GM13977 (cell line): ENCODE measurements at regions not wholly inside any gene's neighbourhood (a gene's known extent, or its start where the extent isn't known, plus 50 kb on each side); places are given as distances from the start of the nearest gene placed in this dataset.
"Not testable (repeated sequence)": the region's sequence is repeated elsewhere in the genome, so short reads cannot be mapped to it uniquely, and the experiment has no call there.

ENCODE experiments used
- DNase-seq: peaks from one replicate; pipeline ENCODE4 v3.0.0; 2012; ENCODE audit warnings: low spot score
- CTCF ChIP-seq: IDR thresholded peaks from 2 replicates; pipeline ENCODE4 v1.5.1; 2012; ENCODE audit warnings: mild to moderate bottlenecking, control low read depth; ENCODE audit not compliant: insufficient read depth; ENCODE audit errors: extremely low read depth, missing control alignments
- in situ Hi-C: fragments of 300-500 bp; cut with MboI; formaldehyde crosslinking; loops from one replicate; pipeline ENCODE4 v1.12.0; 2022; ENCODE audit warnings: low sequenced_read_pairs, low pct_unique_long_range_greater_than_20kb, mixed read lengths, inconsistent platforms; ENCODE audit not compliant: unreplicated experiment

- in situ Hi-C loops = no loop called here
- no peak for DNase-seq
- no peak for TF ChIP-seq CTCF
These were observed 384.0 kb downstream of the RPS24 start for GRCh38 chr10:78417425-78418370.

DNA sequence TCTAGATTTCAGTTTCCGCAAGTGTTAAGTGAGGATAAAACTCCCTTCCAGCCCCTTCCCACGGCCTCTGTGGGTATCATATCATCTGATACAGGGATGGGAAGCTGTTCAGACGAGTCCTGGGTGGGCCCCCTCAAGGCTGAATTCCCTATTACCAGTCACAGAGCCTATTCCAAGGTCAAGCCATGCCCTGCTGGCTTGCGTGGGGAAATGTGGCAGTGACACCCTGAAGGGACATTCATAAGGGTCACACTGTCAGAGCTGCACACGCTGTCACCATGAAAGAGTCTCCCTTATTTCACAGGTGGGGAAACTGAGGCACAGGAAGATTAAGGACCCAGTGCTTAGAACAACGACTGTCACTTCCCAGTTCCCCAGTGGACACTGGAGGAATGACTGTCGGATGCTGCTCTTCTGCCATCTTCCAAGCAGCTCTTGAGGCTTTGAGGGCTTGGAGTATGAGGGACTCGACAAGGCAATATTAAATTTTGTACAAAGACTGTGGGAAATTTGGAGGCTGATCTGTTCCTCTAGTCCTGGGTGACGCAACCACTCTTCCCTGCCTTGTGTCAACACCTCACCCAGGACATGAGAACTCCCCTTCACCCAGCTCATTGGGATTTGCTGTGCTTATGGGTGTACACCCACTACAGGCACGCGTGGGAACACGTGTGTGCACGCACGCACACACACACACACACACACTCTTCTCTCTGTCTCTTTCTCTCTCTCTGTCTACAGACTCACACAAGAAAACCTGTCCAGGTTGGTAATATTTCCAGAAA, 386.0 kb downstream of the RPS24 start:
- TF ChIP-seq CTCF = no peak
- in situ Hi-C loops = no loop called here
- DNase-seq = no peak

- no peak for TF ChIP-seq CTCF
- in situ Hi-C loops = no loop called here
- DNase-seq = no peak
These were observed 387.5 kb downstream of the RPS24 start for GRCh38 chr10:78420946-78421735.

- DNase-seq, in situ Hi-C loops: not testable (repeated sequence)
These were observed 390.4 kb downstream of the RPS24 start for GRCh38 chr10:78424050-78424449.

DNA sequence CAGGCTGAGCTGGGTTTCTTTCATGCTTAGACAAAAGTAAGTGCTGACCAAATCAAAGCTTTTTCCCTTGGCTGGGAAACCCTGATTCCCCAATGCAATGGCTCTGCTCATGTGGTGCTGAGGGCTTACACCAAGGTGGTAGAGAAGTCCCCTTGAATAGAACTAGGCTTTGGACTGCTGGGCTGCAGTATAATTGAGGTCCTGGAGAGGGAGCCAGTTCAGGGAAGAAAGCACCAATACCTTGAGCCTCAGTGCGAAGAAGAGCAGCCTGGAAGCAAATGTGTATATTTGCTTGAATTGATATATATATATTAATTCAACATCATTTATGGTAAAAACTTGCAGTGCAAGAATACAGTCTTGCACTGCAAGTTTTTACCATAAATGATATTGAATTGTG, 391.1 kb downstream of the RPS24 start:
- no peak for DNase-seq
- in situ Hi-C loops = no loop called here
- peak; percentile 38 for TF ChIP-seq CTCF

DNA sequence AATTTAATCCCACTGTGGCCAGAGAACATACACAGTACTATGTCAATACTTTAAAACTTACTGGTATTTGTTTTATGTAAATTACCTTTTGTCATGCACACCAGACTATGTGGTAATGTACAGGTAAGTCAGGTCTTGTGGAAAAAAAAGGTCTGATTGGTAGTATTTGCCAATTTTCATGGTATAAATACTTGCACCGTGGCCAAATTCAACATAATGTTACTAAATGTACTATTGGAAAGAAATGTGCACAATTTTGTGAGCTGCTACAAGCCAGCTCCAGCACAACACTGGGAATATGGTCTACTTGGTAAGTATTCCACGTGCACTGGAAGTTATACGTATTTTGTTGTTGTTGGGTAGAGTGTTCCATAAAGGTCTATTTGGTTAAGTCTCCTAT, 392.5 kb downstream of the RPS24 start:
- no peak for DNase-seq
- no peak for TF ChIP-seq CTCF
- in situ Hi-C loops = no loop called here
